H9 (cell line): ENCODE measurements at regions not wholly inside any gene's neighbourhood (a gene's known extent, or its start where the extent isn't known, plus 50 kb on each side); places are given as distances from the start of the nearest gene placed in this dataset.

Source experiments
- DNase-seq: peaks from one replicate; pipeline ENCODE4 v3.0.0-alpha.2; 2017
- H2AFZ ChIP-seq: one replicate; pipeline ENCODE4 v1.6.1; 2013; ENCODE audit warnings: mild to moderate bottlenecking, low read length, control low read depth, moderate library complexity
- H2AK5ac ChIP-seq: 2 replicates; pipeline ENCODE4 v1.6.1; 2013; ENCODE audit warnings: low read length, control low read depth, mixed read lengths; ENCODE audit not compliant: insufficient read length
- H2BK120ac ChIP-seq: one replicate; pipeline ENCODE4 v1.6.1; 2013; ENCODE audit warnings: low read depth, mild to moderate bottlenecking, low read length, control low read depth, inconsistent platforms; ENCODE audit not compliant: poor library complexity, severe bottlenecking
- H2BK12ac ChIP-seq: 2 replicates; pipeline ENCODE4 v1.6.1; 2013; ENCODE audit warnings: low read length, control low read depth, mixed read lengths, low read depth; ENCODE audit not compliant: insufficient read length
- H2BK15ac ChIP-seq: 2 replicates; pipeline ENCODE4 v1.6.1; 2013; ENCODE audit warnings: low read depth, low read length, control low read depth
- H2BK20ac ChIP-seq: one replicate; pipeline ENCODE4 v1.6.1; 2013; ENCODE audit warnings: low read depth, mild to moderate bottlenecking, low read length, control low read depth, inconsistent platforms; ENCODE audit not compliant: poor library complexity, severe bottlenecking
- H2BK5ac ChIP-seq: 2 replicates; pipeline ENCODE4 v1.6.1; 2013; ENCODE audit warnings: low read length, control low read depth, mixed read lengths; ENCODE audit not compliant: insufficient read length
- H3K14ac ChIP-seq: 2 replicates; pipeline ENCODE4 v1.6.1; 2013; ENCODE audit warnings: low read length, control low read depth; ENCODE audit not compliant: insufficient read depth
- H3K18ac ChIP-seq: 2 replicates; pipeline ENCODE4 v1.6.1; 2013; ENCODE audit warnings: low read depth, mild to moderate bottlenecking, mixed read lengths, low read length, control low read depth; ENCODE audit not compliant: insufficient read length
- H3K23ac ChIP-seq: 2 replicates; pipeline ENCODE4 v1.6.1; 2013; ENCODE audit warnings: low read length, control low read depth, mixed read lengths, low read depth; ENCODE audit not compliant: insufficient read length
- H3K23me2 ChIP-seq: 2 replicates; pipeline ENCODE4 v1.6.1; 2013; ENCODE audit warnings: low read depth, mild to moderate bottlenecking, mixed read lengths, low read length, control low read depth; ENCODE audit not compliant: insufficient read length, poor library complexity, severe bottlenecking
- H3K27ac ChIP-seq: 2 replicates; pipeline ENCODE4 v1.5.1; 2013; ENCODE audit warnings: low read length, control low read depth, mixed read lengths, low read depth; ENCODE audit not compliant: insufficient read length
- H3K27me3 ChIP-seq: 2 replicates; pipeline ENCODE4 v1.6.1; 2013; ENCODE audit warnings: low read length, control low read depth, inconsistent platforms; ENCODE audit not compliant: insufficient read depth
- H3K4ac ChIP-seq: 2 replicates; pipeline ENCODE4 v1.6.1; 2013; ENCODE audit warnings: low read depth, mild to moderate bottlenecking, control low read depth, inconsistent platforms, low read length, moderate library complexity
- H3K4me1 ChIP-seq: 2 replicates; pipeline ENCODE4 v1.6.1; 2013; ENCODE audit warnings: low read length, control low read depth, inconsistent platforms; ENCODE audit not compliant: insufficient read depth
- H3K4me2 ChIP-seq: 2 replicates; pipeline ENCODE4 v1.6.1; 2013; ENCODE audit warnings: low read length, control low read depth, mixed read lengths; ENCODE audit not compliant: insufficient read length, insufficient read depth
- H3K56ac ChIP-seq: 2 replicates; pipeline ENCODE4 v1.6.1; 2013; ENCODE audit warnings: low read depth, mild to moderate bottlenecking, mixed read lengths, low read length, control low read depth; ENCODE audit not compliant: insufficient read length
- H3K79me1 ChIP-seq: 2 replicates; pipeline ENCODE4 v1.6.1; 2013; ENCODE audit warnings: low read depth, mild to moderate bottlenecking, moderate library complexity, low read length, control low read depth, inconsistent platforms; ENCODE audit not compliant: insufficient read depth, poor library complexity, severe bottlenecking
- H3K79me2 ChIP-seq: 2 replicates; pipeline ENCODE4 v1.6.1; 2013; ENCODE audit warnings: low read length, control low read depth, inconsistent platforms; ENCODE audit not compliant: insufficient read depth
- H3K9ac ChIP-seq: 2 replicates; pipeline ENCODE4 v1.6.1; 2013; ENCODE audit warnings: low read length, control low read depth, mixed read lengths; ENCODE audit not compliant: insufficient read length; ENCODE audit errors: extremely low read depth
- H3K9me3 ChIP-seq: one replicate; pipeline ENCODE4 v1.6.1; 2013; ENCODE audit warnings: low read depth, low read length, inconsistent platforms; ENCODE audit not compliant: control insufficient read depth
- H3T11ph ChIP-seq: one replicate; pipeline ENCODE4 v1.6.1; 2013; ENCODE audit warnings: mild to moderate bottlenecking, low read length, control low read depth, inconsistent platforms
- H4K20me1 ChIP-seq: one replicate; pipeline ENCODE4 v1.6.1; 2013; ENCODE audit not compliant: control insufficient read depth, insufficient read length, insufficient read depth
- H4K5ac ChIP-seq: 2 replicates; pipeline ENCODE4 v1.6.1; 2013; ENCODE audit warnings: low read depth, mild to moderate bottlenecking, mixed read lengths, low read length, control low read depth; ENCODE audit not compliant: insufficient read length
- H4K8ac ChIP-seq: replicated peaks from 2 replicates; pipeline ENCODE4 v1.6.1; 2013; ENCODE audit warnings: low read length, control low read depth, mixed read lengths, low read depth; ENCODE audit not compliant: insufficient read length
- H4K91ac ChIP-seq: 2 replicates; pipeline ENCODE4 v1.6.1; 2013; ENCODE audit warnings: low read depth, mild to moderate bottlenecking, moderate library complexity, mixed read lengths, low read length, control low read depth; ENCODE audit not compliant: insufficient read length
- H3K27ac Mint-ChIP-seq, 3 experiments: 2 replicates in 2 of 3; 3 replicates in 1 of 3; pipeline ENCODE4 v1.8.0; 2020 to 2021; ENCODE audit warnings: mixed read lengths in 3 of 3, mild to moderate bottlenecking in 1 of 3, moderate library complexity in 1 of 3
- H3K27me3 Mint-ChIP-seq: 2 replicates; pipeline ENCODE4 v1.8.0; 2021; ENCODE audit warnings: low read depth, mild to moderate bottlenecking, moderate library complexity, mixed read lengths
- H3K36me3 Mint-ChIP-seq, 3 experiments: 2 replicates in 2 of 3; 3 replicates in 1 of 3; pipeline ENCODE4 v1.8.0; 2020 to 2021; ENCODE audit warnings: low read depth in 3 of 3, mixed read lengths in 3 of 3; ENCODE audit not compliant: insufficient read depth in 1 of 3
- H3K4me1 Mint-ChIP-seq, 2 experiments: 2 replicates each; pipeline ENCODE4 v1.8.0; 2020; ENCODE audit warnings: mixed read lengths in 2 of 2
- H3K4me3 Mint-ChIP-seq, 2 experiments: 2 replicates in 1 of 2; 3 replicates in 1 of 2; pipeline ENCODE4 v1.8.0; 2020 to 2021; ENCODE audit warnings: mild to moderate bottlenecking in 2 of 2, mixed read lengths in 2 of 2, moderate library complexity in 1 of 2
- H3K9me3 Mint-ChIP-seq, 2 experiments: 2 replicates in 1 of 2; 3 replicates in 1 of 2; pipeline ENCODE4 v1.8.0; 2020; ENCODE audit warnings: mild to moderate bottlenecking in 2 of 2, mixed read lengths in 2 of 2, moderate library complexity in 1 of 2
- WGBS: extraction: QIAGEN DNeasy Blood & Tissue Kit; methylation state at CpG from one replicate; pipeline ENCODE4 v1.1.7; 2013; ENCODE audit warnings: missing lambda C conversion rate, low lambda C conversion rate, mixed read lengths; ENCODE audit not compliant: insufficient read length; ENCODE audit errors: extremely low coverage; 5-methylcytosine and 5-hydroxymethylcytosine counted together
- TF ChIP-seq, protein P1 (sequence below): fragments of 200-600 bp; sonication (generic); conservative IDR thresholded peaks from 3 replicates; pipeline ENCODE4 v1.8.0; 2021; ENCODE audit warnings: antibody characterized with exemption, mild to moderate bottlenecking

DNA sequence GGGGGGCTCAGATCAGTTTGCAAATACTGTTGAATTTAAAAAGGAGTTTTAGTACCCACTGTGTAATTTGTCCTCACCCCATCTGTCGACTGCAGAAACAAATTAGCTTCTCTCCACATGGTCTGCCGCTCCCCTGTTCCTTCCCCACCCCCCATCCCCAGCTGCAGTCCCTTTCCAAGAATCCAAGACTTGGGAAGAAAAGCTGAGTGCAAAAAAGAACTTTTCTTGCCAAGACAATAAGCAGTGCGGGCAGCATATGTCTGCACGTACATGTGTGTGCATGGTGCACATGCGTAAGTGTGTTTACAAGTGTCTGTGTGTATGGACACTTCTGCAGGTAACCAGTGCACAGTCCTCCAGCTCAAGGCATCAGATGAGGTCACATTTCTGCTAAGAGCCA is 125.7 kb upstream of the SMIM23 start:
- TF ChIP-seq, protein P1, sequence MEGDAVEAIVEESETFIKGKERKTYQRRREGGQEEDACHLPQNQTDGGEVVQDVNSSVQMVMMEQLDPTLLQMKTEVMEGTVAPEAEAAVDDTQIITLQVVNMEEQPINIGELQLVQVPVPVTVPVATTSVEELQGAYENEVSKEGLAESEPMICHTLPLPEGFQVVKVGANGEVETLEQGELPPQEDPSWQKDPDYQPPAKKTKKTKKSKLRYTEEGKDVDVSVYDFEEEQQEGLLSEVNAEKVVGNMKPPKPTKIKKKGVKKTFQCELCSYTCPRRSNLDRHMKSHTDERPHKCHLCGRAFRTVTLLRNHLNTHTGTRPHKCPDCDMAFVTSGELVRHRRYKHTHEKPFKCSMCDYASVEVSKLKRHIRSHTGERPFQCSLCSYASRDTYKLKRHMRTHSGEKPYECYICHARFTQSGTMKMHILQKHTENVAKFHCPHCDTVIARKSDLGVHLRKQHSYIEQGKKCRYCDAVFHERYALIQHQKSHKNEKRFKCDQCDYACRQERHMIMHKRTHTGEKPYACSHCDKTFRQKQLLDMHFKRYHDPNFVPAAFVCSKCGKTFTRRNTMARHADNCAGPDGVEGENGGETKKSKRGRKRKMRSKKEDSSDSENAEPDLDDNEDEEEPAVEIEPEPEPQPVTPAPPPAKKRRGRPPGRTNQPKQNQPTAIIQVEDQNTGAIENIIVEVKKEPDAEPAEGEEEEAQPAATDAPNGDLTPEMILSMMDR, result no peak
- DNase-seq, result no peak
- no peak overlapping the region for H2BK12ac ChIP-seq
- H3K9me3 Mint-ChIP-seq, result no peaks in the 10 kb centered on the region
- no peak overlapping the region for H3K56ac ChIP-seq
- H2AFZ ChIP-seq, result no peak overlapping the region
- H3K79me2 ChIP-seq, result no peaks in the 10 kb centered on the region
- no peak overlapping the region for H3T11ph ChIP-seq
- no peak overlapping the region for H3K27ac Mint-ChIP-seq
- no peaks in the 10 kb centered on the region for H3K9me3 ChIP-seq
- H3K4me2 ChIP-seq, result no peak overlapping the region
- no peak overlapping the region for H4K8ac ChIP-seq
- H3K4me1 Mint-ChIP-seq, result peaks cover 0 to 3% of the 10 kb centered on the region in 2 experiments; a peak in 1 of 4 replicates
- H3K23me2 ChIP-seq, result no peaks in the 10 kb centered on the region
- H3K18ac ChIP-seq, result no peak overlapping the region
- no peak overlapping the region for H2BK20ac ChIP-seq
- no peak overlapping the region for H3K9ac ChIP-seq
- H4K91ac ChIP-seq, result no peak overlapping the region
- H3K27me3 Mint-ChIP-seq, result no peaks in the 10 kb centered on the region; the same call in 1 of the 2 replicates
- no peak overlapping the region for H3K4me3 Mint-ChIP-seq
- H3K4me1 ChIP-seq, result no peaks in the 10 kb centered on the region
- H3K14ac ChIP-seq, result no peak overlapping the region
- H3K4ac ChIP-seq, result no peak overlapping the region
- H2BK15ac ChIP-seq, result no peak overlapping the region
- no peak overlapping the region for H2AK5ac ChIP-seq
- no peak overlapping the region for H4K5ac ChIP-seq
- no peaks in the 10 kb centered on the region for H3K79me1 ChIP-seq
- H3K27me3 ChIP-seq, result no peaks in the 10 kb centered on the region
- no peak overlapping the region for H2BK120ac ChIP-seq
- no peak overlapping the region for H2BK5ac ChIP-seq
- WGBS, result no CpG with 5 or more reads among the region's 5 CpGs
- no peak overlapping the region for H3K27ac ChIP-seq
- H4K20me1 ChIP-seq, result no peaks in the 10 kb centered on the region
- H3K23ac ChIP-seq, result no peak overlapping the region
- no peaks in the 10 kb centered on the region for H3K36me3 Mint-ChIP-seq
